ENCODE measurements at regions not wholly inside any gene's neighbourhood (a gene's known extent, or its start where the extent isn't known, plus 50 kb on each side); places are given as distances from the start of the nearest gene placed in this dataset.

DNA sequence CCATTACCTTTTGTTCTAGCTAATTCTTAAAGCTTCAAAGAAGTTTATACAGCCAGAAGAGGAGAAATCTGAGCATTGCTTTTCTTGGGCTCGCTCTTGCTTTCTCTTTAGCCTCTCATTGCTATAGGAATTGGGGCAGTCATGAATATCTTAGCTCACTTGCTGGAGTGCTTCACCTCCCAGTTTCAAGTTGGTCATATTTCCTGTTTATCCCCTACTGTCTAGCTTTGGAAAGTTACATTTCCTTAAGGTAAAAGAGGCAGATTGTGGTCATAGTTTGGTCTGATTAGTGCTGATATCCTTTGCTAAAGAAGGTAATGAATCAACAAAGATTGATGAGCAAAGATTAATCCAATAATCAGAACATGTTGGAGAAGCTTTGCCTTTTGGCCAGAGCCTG, 77.7 kb upstream of the GLI3 start:
- Histone ChIP-seq H3K4me2 (ENCODE audit: insufficient read depth, low read length) (no peak overlapping the region), H3K9me1 (ENCODE audit: control insufficient read depth, insufficient read depth, low read length) (no peaks in the 10 kb centered on the region), H3K27ac (ENCODE audit: extremely low read depth, low read depth, low read length) (no peak overlapping the region), H4K20me1 (replicated peaks; ENCODE audit: control insufficient read depth, insufficient read depth, low read length) (no peaks in the 10 kb centered on the region), H3K79me2 (ENCODE audit: control insufficient read depth, insufficient read depth, low read length) (no peaks in the 10 kb centered on the region), H3K4me1 (replicated peaks in 1 of 2; ENCODE audit: control insufficient read depth in 2 of 2, insufficient read depth in 2 of 2, low read length in 2 of 2) (no peaks in the 10 kb centered on the region), H3K9ac (ENCODE audit: insufficient read depth in 1 of 2, low read depth in 2 of 2, low read length in 2 of 2) (no peak overlapping the region), H2AFZ (ENCODE audit: low read depth, low read length) (no peak overlapping the region), H3K36me3 (ENCODE audit: control insufficient read depth, insufficient read depth, low read length) (no peaks in the 10 kb centered on the region), H3K4me3 (no peak overlapping the region), H3K27me3 (ENCODE audit: control insufficient read depth in 2 of 2, insufficient read depth in 2 of 2, low read length in 2 of 2) (no peaks in the 10 kb centered on the region; a peak in 1 of 5 replicates), H3K9me3 (replicated peaks; ENCODE audit: control insufficient read depth, insufficient read depth, low read depth, low read length) (no peaks in the 10 kb centered on the region)
- DNase-seq (ENCODE audit: extremely low read depth in 1 of 4, low spot score in 3 of 4) (no peak), ATAC-seq (no peak), FAIRE-seq (no peak)
- POLR2A ChIA-PET: interaction anchor here (0.6 kb wide), 2 partner anchors 33 to 154 kb away, joined by 4 to 5 read pairs; no protein-coding TSS in a partner anchor
- in situ Hi-C loops (cut with MboI): no loop called here
- no TSS peak for BruUV-seq (replicated peaks)
- no peak for TF ChIP-seq GTF2E2 (tag; IDR thresholded peaks at IDR 0.05)
- no peak for TF ChIP-seq NFIC (IDR thresholded peaks at IDR 0.05)
- no peak for TF ChIP-seq HLTF (IDR thresholded peaks at IDR 0.05)
- TF ChIP-seq, protein P1, sequence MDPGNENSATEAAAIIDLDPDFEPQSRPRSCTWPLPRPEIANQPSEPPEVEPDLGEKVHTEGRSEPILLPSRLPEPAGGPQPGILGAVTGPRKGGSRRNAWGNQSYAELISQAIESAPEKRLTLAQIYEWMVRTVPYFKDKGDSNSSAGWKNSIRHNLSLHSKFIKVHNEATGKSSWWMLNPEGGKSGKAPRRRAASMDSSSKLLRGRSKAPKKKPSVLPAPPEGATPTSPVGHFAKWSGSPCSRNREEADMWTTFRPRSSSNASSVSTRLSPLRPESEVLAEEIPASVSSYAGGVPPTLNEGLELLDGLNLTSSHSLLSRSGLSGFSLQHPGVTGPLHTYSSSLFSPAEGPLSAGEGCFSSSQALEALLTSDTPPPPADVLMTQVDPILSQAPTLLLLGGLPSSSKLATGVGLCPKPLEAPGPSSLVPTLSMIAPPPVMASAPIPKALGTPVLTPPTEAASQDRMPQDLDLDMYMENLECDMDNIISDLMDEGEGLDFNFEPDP (CRISPR knock-in tag; IDR thresholded peaks at IDR 0.05): no peak
- TF ChIP-seq, protein P2, sequence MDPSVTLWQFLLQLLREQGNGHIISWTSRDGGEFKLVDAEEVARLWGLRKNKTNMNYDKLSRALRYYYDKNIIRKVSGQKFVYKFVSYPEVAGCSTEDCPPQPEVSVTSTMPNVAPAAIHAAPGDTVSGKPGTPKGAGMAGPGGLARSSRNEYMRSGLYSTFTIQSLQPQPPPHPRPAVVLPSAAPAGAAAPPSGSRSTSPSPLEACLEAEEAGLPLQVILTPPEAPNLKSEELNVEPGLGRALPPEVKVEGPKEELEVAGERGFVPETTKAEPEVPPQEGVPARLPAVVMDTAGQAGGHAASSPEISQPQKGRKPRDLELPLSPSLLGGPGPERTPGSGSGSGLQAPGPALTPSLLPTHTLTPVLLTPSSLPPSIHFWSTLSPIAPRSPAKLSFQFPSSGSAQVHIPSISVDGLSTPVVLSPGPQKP (CRISPR knock-in tag; IDR thresholded peaks at IDR 0.05): no peak
- TF ChIP-seq NONO (IDR thresholded peaks at IDR 0.05; ENCODE audit: low read depth in 2 of 2, low read length in 1 of 2): no peak
- no peak for TF ChIP-seq U2AF2 (optimal IDR thresholded peaks at IDR 0.05; ENCODE audit: low read depth, low read length)
- 0% methylated on average over 1 of the region's 1 CpG for WGBS (ENCODE audit: insufficient coverage, low coverage, missing lambda C conversion rate)
- CTCF ChIA-PET (ENCODE audit: low intra/inter-chr PET ratio): no interaction called here
- intact Hi-C loops (cut with micrococcal nuclease): no loop called here

Measured in K562 (cell line).